GM12878 (cell line): ENCODE measurements at regions not wholly inside any gene's neighbourhood (a gene's known extent, or its start where the extent isn't known, plus 50 kb on each side); places are given as distances from the start of the nearest gene placed in this dataset.

Experiments
- ATAC-seq: fragments of 200-7000 bp; cut with Tn5 transposase; 3 replicates; pipeline ENCODE4 v1.9.1; 2020; ENCODE audit warnings: mild to moderate bottlenecking, moderate library complexity
- BruUV-seq: library from RNA; stranded (reverse); fragments of 400-500 nt; replicated peaks from 2 replicates; lab custom pipeline; 2021; lab: Mats Ljungman, UMichigan
- CTCF ChIA-PET: fragments of 300-600 bp; sonication (Branson Sonifier 250); formaldehyde crosslinking; extraction: SDS; loops from one replicate; lab custom pipeline; 2021; ENCODE audit warnings: inconsistent platforms; lab: Yijun Ruan, JAX
- POLR2A ChIA-PET: fragments of 350-600 bp; formaldehyde crosslinking; extraction: SDS; loops from one replicate; lab custom pipeline; 2021; ENCODE audit warnings: inconsistent platforms; lab: Charles Lee
- RAD21 ChIA-PET: fragments of 300-600 bp; sonication (Branson Sonifier 250); formaldehyde crosslinking; loops from one replicate; lab custom pipeline; 2023; ENCODE audit warnings: antibody characterized with exemption; ENCODE audit not compliant: unreplicated experiment; lab: Charles Lee
- SMC1A ChIA-PET: fragments of 300-600 bp; sonication (Branson Sonifier 250); formaldehyde crosslinking; loops from one replicate; lab custom pipeline; 2023; ENCODE audit not compliant: unreplicated experiment, uncharacterized antibody; lab: Charles Lee
- DNase-seq: peaks from one replicate; pipeline ENCODE4 v3.0.0-alpha.2; 2011; ENCODE audit warnings: low read depth, low spot score
- FAIRE-seq: peaks from 3 replicates; lab custom pipeline; 2011; peaks lifted over from hg19 to GRCh38; lab: Jason Lieb, UNC
- H2AFZ ChIP-seq: 2 replicates; pipeline ENCODE4 v1.6.0; 2011; ENCODE audit warnings: low read depth, low read length, control low read depth; ENCODE audit not compliant: control insufficient read depth
- H3K27ac ChIP-seq: 2 replicates; pipeline ENCODE4 v1.5.1; 2011; ENCODE audit warnings: control low read depth; ENCODE audit not compliant: control insufficient read depth, insufficient read depth
- H3K27me3 ChIP-seq, 2 experiments: replicated peaks in 1 of 2; 2 replicates each; pipeline versions ENCODE4 v1.6.0 to v1.6.1; 2011; ENCODE audit warnings: low read length in 1 of 2; ENCODE audit not compliant: control insufficient read depth in 2 of 2, insufficient read depth in 2 of 2
- H3K36me3 ChIP-seq, 2 experiments: 2 replicates each; pipeline ENCODE4 v1.5.1; 2011; ENCODE audit warnings: low read length in 1 of 2; ENCODE audit not compliant: control insufficient read depth in 2 of 2, insufficient read depth in 2 of 2
- H3K4me1 ChIP-seq: 2 replicates; pipeline ENCODE4 v1.6.1; 2011; ENCODE audit warnings: mild to moderate bottlenecking, low read length, moderate library complexity, mixed read lengths; ENCODE audit not compliant: control insufficient read depth, insufficient read depth
- H3K4me2 ChIP-seq: 2 replicates; pipeline ENCODE4 v1.6.0; 2011; ENCODE audit warnings: control low read depth; ENCODE audit not compliant: control insufficient read depth, insufficient read depth
- H3K4me3 ChIP-seq: fragments of 200-600 bp; sonication (generic); 2 replicates; pipeline ENCODE4 v1.5.1; 2016
- H3K79me2 ChIP-seq: 2 replicates; pipeline ENCODE4 v1.6.0; 2011; ENCODE audit warnings: low read length; ENCODE audit not compliant: control insufficient read depth, insufficient read depth
- H3K9ac ChIP-seq: 2 replicates; pipeline ENCODE4 v1.8.0; 2011; ENCODE audit warnings: low read length, control low read depth, mixed read lengths; ENCODE audit not compliant: control insufficient read depth, insufficient read depth
- H3K9me3 ChIP-seq: replicated peaks from 3 replicates; pipeline ENCODE4 v1.5.1; 2011; ENCODE audit warnings: mild to moderate bottlenecking, low read length; ENCODE audit not compliant: control insufficient read depth, insufficient read depth
- H4K20me1 ChIP-seq: 2 replicates; pipeline ENCODE4 v1.6.0; 2011; ENCODE audit not compliant: control insufficient read depth, insufficient read depth
- CBFB ChIP-seq: IDR thresholded peaks from 2 replicates; pipeline ENCODE4 v1.6.1; 2016; ENCODE audit warnings: antibody characterized with exemption, low read depth
- CEBPB ChIP-seq, 2 experiments: fragments of 150-350 bp in 1 of 2; IDR thresholded peaks; 2 replicates each; pipeline ENCODE4 v1.6.1; 2012 to 2014; ENCODE audit warnings: low read depth in 2 of 2, low read length in 2 of 2, borderline replicate concordance in 1 of 2, inconsistent platforms in 1 of 2
- CHD2 ChIP-seq: IDR thresholded peaks from 2 replicates; pipeline ENCODE4 v1.6.1; 2011; ENCODE audit warnings: low read depth, low read length, improper control_type of control experiment, borderline replicate concordance
- E2F4 ChIP-seq: IDR thresholded peaks from 2 replicates; pipeline ENCODE4 v1.6.1; 2012; ENCODE audit warnings: low read depth, low read length, improper control_type of control experiment
- ESRRA ChIP-seq: IDR thresholded peaks from 2 replicates; pipeline ENCODE4 v1.6.1; 2012; ENCODE audit warnings: mild to moderate bottlenecking, low read length, improper control_type of control experiment
- HSF1 ChIP-seq: fragments of 150-350 bp; IDR thresholded peaks from 2 replicates; pipeline ENCODE4 v1.6.1; 2014; ENCODE audit warnings: mild to moderate bottlenecking, low read depth, low read length
- JUND ChIP-seq: IDR thresholded peaks from 2 replicates; pipeline ENCODE4 v1.6.1; 2012; ENCODE audit warnings: low read depth, mild to moderate bottlenecking, low read length, improper control_type of control experiment, moderate library complexity
- MEF2A ChIP-seq: IDR thresholded peaks from 2 replicates; pipeline ENCODE4 v1.6.1; 2011; ENCODE audit warnings: low read depth, mild to moderate bottlenecking, low read length, moderate library complexity; ENCODE audit not compliant: insufficient read depth
- POLR2A ChIP-seq: IDR thresholded peaks from 2 replicates; pipeline ENCODE4 v1.6.1; 2011; ENCODE audit warnings: low read depth, mild to moderate bottlenecking, low read length
- WRNIP1 ChIP-seq: IDR thresholded peaks from 2 replicates; pipeline ENCODE4 v1.6.1; 2011; ENCODE audit warnings: low read depth, low read length, improper control_type of control experiment, borderline replicate concordance
- ZBTB40 ChIP-seq: fragments of 450-650 bp; IDR thresholded peaks from 2 replicates; pipeline ENCODE4 v1.6.1; 2016; ENCODE audit warnings: mild to moderate bottlenecking, moderate library complexity, borderline replicate concordance
- ZNF24 ChIP-seq: fragments of 450-650 bp; IDR thresholded peaks from 2 replicates; pipeline ENCODE4 v1.6.1; 2017; ENCODE audit warnings: antibody characterized with exemption, mild to moderate bottlenecking
- WGBS: methylation state at CpG from one replicate; pipeline ENCODE4 v1.1.6; 2016; ENCODE audit warnings: low lambda C conversion rate; ENCODE audit not compliant: insufficient replicate concordance, insufficient coverage; ENCODE audit errors: missing lambda C conversion rate; 5-methylcytosine and 5-hydroxymethylcytosine counted together
- in situ Hi-C: fragments of 300-500 bp; cut with MboI; formaldehyde crosslinking; loops from 9 replicates; pipeline ENCODE4 v1.14.3; 2018; ENCODE audit warnings: mixed read lengths
- intact Hi-C: fragments of 100-400 bp; cut with micrococcal nuclease; formaldehyde crosslinking; loops from one replicate; pipeline ENCODE4 v1.14.2; 2022; ENCODE audit not compliant: unreplicated experiment
- TF ChIP-seq, protein P1 (sequence below): IDR thresholded peaks from 2 replicates; pipeline ENCODE4 v1.6.1; 2012; ENCODE audit warnings: mild to moderate bottlenecking, low read depth, low read length

- TF ChIP-seq E2F4 (no peak), HSF1 (no peak), ZBTB40 (no peak), CHD2 (no peak), ZNF24 (no peak)
These were observed 99.8 kb upstream of the PTPN1 start (continued) for GRCh38 chr20:50410343-50410742.

- Histone ChIP-seq H4K20me1 (no peaks in the 10 kb centered on the region), H3K9me3 (no peaks in the 10 kb centered on the region; the same call in 2 of the 3 replicates), H3K27me3 (no peaks in the 10 kb centered on the region; a peak in 2 of 4 replicates), H3K4me1 (no peaks in the 10 kb centered on the region), H3K4me3 (no peak overlapping the region), H2AFZ (no peak overlapping the region), H3K79me2 (no peaks in the 10 kb centered on the region), H3K9ac (no peak overlapping the region), H3K36me3 (no peaks in the 10 kb centered on the region), H3K27ac (no peak overlapping the region), H3K4me2 (no peak overlapping the region)
- in situ Hi-C loops, result no loop called here
- DNase-seq, result no peak
- CTCF ChIA-PET, result interaction anchor here (0.5 kb wide), 1 partner anchor 139 kb away, joined by 3 read pairs; no protein-coding TSS in a partner anchor
- no peak for ATAC-seq
- BruUV-seq, result no TSS peak
- RAD21 ChIA-PET, result no interaction called here
- WGBS, result 37% methylated on average over 6 of the region's 6 CpGs
- POLR2A ChIA-PET, result no interaction called here
- FAIRE-seq, result no peak
- SMC1A ChIA-PET, result interaction anchor here (1.5 kb wide), 1 partner anchor 17 kb away, joined by 4 read pairs; no protein-coding TSS in a partner anchor
- intact Hi-C loops, result no loop called here
- TF ChIP-seq JUND, result no peak
- TF ChIP-seq, protein P1, sequence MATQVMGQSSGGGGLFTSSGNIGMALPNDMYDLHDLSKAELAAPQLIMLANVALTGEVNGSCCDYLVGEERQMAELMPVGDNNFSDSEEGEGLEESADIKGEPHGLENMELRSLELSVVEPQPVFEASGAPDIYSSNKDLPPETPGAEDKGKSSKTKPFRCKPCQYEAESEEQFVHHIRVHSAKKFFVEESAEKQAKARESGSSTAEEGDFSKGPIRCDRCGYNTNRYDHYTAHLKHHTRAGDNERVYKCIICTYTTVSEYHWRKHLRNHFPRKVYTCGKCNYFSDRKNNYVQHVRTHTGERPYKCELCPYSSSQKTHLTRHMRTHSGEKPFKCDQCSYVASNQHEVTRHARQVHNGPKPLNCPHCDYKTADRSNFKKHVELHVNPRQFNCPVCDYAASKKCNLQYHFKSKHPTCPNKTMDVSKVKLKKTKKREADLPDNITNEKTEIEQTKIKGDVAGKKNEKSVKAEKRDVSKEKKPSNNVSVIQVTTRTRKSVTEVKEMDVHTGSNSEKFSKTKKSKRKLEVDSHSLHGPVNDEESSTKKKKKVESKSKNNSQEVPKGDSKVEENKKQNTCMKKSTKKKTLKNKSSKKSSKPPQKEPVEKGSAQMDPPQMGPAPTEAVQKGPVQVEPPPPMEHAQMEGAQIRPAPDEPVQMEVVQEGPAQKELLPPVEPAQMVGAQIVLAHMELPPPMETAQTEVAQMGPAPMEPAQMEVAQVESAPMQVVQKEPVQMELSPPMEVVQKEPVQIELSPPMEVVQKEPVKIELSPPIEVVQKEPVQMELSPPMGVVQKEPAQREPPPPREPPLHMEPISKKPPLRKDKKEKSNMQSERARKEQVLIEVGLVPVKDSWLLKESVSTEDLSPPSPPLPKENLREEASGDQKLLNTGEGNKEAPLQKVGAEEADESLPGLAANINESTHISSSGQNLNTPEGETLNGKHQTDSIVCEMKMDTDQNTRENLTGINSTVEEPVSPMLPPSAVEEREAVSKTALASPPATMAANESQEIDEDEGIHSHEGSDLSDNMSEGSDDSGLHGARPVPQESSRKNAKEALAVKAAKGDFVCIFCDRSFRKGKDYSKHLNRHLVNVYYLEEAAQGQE, result no peak
- no peak for TF ChIP-seq MEF2A
- no peak for TF ChIP-seq CEBPB (IDR thresholded peaks at IDR 0.05; ENCODE audit: borderline replicate concordance in 1 of 2, low read depth in 2 of 2, low read length in 2 of 2)
- no peak for TF ChIP-seq WRNIP1
- no peak for TF ChIP-seq POLR2A
- TF ChIP-seq CBFB, result no peak
- no peak for TF ChIP-seq ESRRA
These were observed 98.1 kb upstream of the PTPN1 start for GRCh38 chr20:50412069-50412468.
